ENCODE measurements at regions not wholly inside any gene's neighbourhood (a gene's known extent, or its start where the extent isn't known, plus 50 kb on each side); places are given as distances from the start of the nearest gene placed in this dataset.

GRCh38 chr1:164948101-164948500 lies 389.1 kb downstream of the PBX1 start:
- H2AFZ ChIP-seq (ENCODE audit: low read depth, low read length) = no peak overlapping the region
- H3K4me2 ChIP-seq (ENCODE audit: insufficient read depth, low read length) = no peak overlapping the region
- H3K9me1 ChIP-seq (replicated peaks; ENCODE audit: control insufficient read depth, extremely low read depth, insufficient read depth, low read length) = no peaks in the 10 kb centered on the region
- ChIA-PET CTCF (no interaction called here), POLR2A (no interaction called here)
- H3K4me1 ChIP-seq (ENCODE audit: control insufficient read depth, extremely low read depth, insufficient read depth, low read length) = no peaks in the 10 kb centered on the region
- H3K36me3 ChIP-seq (ENCODE audit: control insufficient read depth in 2 of 2, extremely low read depth in 1 of 2, insufficient read depth in 2 of 2, low read length in 2 of 2) = no peaks in the 10 kb centered on the region
- TF ChIP-seq FOS (IDR thresholded peaks at IDR 0.05; ENCODE audit: borderline replicate concordance, insufficient read depth, low read length) = no peak
- TF ChIP-seq MAX (IDR thresholded peaks at IDR 0.05; ENCODE audit: insufficient read depth, insufficient read length) = no peak
- no peak for TF ChIP-seq CTCF (IDR thresholded peaks at IDR 0.05; ENCODE audit: extremely low read depth in 1 of 2, insufficient read depth in 1 of 2, low read depth in 1 of 2, low read length in 2 of 2)
- TF ChIP-seq POLR2A (IDR thresholded peaks at IDR 0.05; ENCODE audit: low read depth, low read length) = no peak
- no peak for TF ChIP-seq JUN (IDR thresholded peaks at IDR 0.05; ENCODE audit: borderline replicate concordance, insufficient read depth, insufficient read length, low read depth)
- H3K79me2 ChIP-seq (ENCODE audit: control insufficient read depth, insufficient read depth, low read length) = no peaks in the 10 kb centered on the region
- DNase-seq (ENCODE audit: low read depth, low spot score) = no peak
- dilution Hi-C loops (cut with MboI; ENCODE audit: extremely low pct_ligation_motif_present, low sequenced_read_pairs) = no loop called here
- no peaks in the 10 kb centered on the region for H3K9me3 ChIP-seq (replicated peaks; ENCODE audit: control insufficient read depth, insufficient read depth, low read length)
- no peak overlapping the region for H3K27ac ChIP-seq (ENCODE audit: insufficient read depth, low read depth, low read length)
- H4K20me1 ChIP-seq (replicated peaks; ENCODE audit: control insufficient read depth, extremely low read depth, insufficient read depth, low read length) = no peaks in the 10 kb centered on the region
- H3K27me3 ChIP-seq (ENCODE audit: control insufficient read depth in 2 of 2, insufficient read depth in 2 of 2, low read length in 2 of 2) = no peaks in the 10 kb centered on the region
- FAIRE-seq = no peak
- no peak overlapping the region for H3K4me3 ChIP-seq (replicated peaks in 1 of 3; ENCODE audit: insufficient read depth in 1 of 3, low read depth in 1 of 3, low read length in 3 of 3)
- BruUV-seq (replicated peaks) = no TSS peak
- intact Hi-C loops (cut with micrococcal nuclease) = no loop called here
- no peak overlapping the region for H3K9ac ChIP-seq (replicated peaks; ENCODE audit: extremely low read depth, insufficient read depth, low read length)

GRCh38 chr1:164937291-164937690 lies 378.3 kb downstream of the PBX1 start:
- no peak for DNase-seq (ENCODE audit: low read depth, low spot score)
- Histone ChIP-seq H3K27me3 (ENCODE audit: control insufficient read depth in 2 of 2, insufficient read depth in 2 of 2, low read length in 2 of 2) (no peaks in the 10 kb centered on the region), H3K9me3 (replicated peaks; ENCODE audit: control insufficient read depth, insufficient read depth, low read length) (no peaks in the 10 kb centered on the region), H3K36me3 (ENCODE audit: control insufficient read depth in 2 of 2, extremely low read depth in 1 of 2, insufficient read depth in 2 of 2, low read length in 2 of 2) (no peaks in the 10 kb centered on the region), H4K20me1 (replicated peaks; ENCODE audit: control insufficient read depth, extremely low read depth, insufficient read depth, low read length) (no peaks in the 10 kb centered on the region), H3K79me2 (ENCODE audit: control insufficient read depth, insufficient read depth, low read length) (no peaks in the 10 kb centered on the region), H3K27ac (ENCODE audit: insufficient read depth, low read depth, low read length) (no peak overlapping the region), H3K9ac (replicated peaks; ENCODE audit: extremely low read depth, insufficient read depth, low read length) (no peak overlapping the region), H3K4me1 (ENCODE audit: control insufficient read depth, extremely low read depth, insufficient read depth, low read length) (no peaks in the 10 kb centered on the region), H3K4me2 (ENCODE audit: insufficient read depth, low read length) (no peak overlapping the region), H3K9me1 (replicated peaks; ENCODE audit: control insufficient read depth, extremely low read depth, insufficient read depth, low read length) (no peaks in the 10 kb centered on the region), H2AFZ (ENCODE audit: low read depth, low read length) (no peak overlapping the region), H3K4me3 (replicated peaks in 1 of 3; ENCODE audit: insufficient read depth in 1 of 3, low read depth in 1 of 3, low read length in 3 of 3) (no peak overlapping the region)
- intact Hi-C loops (cut with micrococcal nuclease) (no loop called here), dilution Hi-C loops (cut with MboI; ENCODE audit: extremely low pct_ligation_motif_present, low sequenced_read_pairs) (no loop called here)
- TF ChIP-seq JUN (IDR thresholded peaks at IDR 0.05; ENCODE audit: borderline replicate concordance, insufficient read depth, insufficient read length, low read depth) (no peak), MAX (IDR thresholded peaks at IDR 0.05; ENCODE audit: insufficient read depth, insufficient read length) (no peak), POLR2AphosphoS5 (IDR thresholded peaks at IDR 0.05; ENCODE audit: insufficient read depth, low read depth, low read length) (no peak), POLR2A (IDR thresholded peaks at IDR 0.05; ENCODE audit: low read depth, low read length) (no peak), FOS (IDR thresholded peaks at IDR 0.05; ENCODE audit: borderline replicate concordance, insufficient read depth, low read length) (no peak), CTCF (IDR thresholded peaks at IDR 0.05; ENCODE audit: extremely low read depth in 1 of 2, insufficient read depth in 1 of 2, low read depth in 1 of 2, low read length in 2 of 2) (no peak), GATA2 (IDR thresholded peaks at IDR 0.05; ENCODE audit: insufficient read depth, insufficient read length, low read depth, low read length) (no peak), MYC (IDR thresholded peaks at IDR 0.05; ENCODE audit: low read depth, low read length) (no peak), EZH2 (IDR thresholded peaks at IDR 0.05; ENCODE audit: borderline replicate concordance, low read depth, low read length, severe bottlenecking) (no peak)
- ChIA-PET POLR2A (no interaction called here), CTCF (no interaction called here)
- FAIRE-seq = no peak
- BruUV-seq (replicated peaks) = no TSS peak

All from endothelial cell of umbilical vein (primary cell).